Activated CD4-positive, alpha-beta T cell treated with anti-CD3 and anti-CD28 coated beads, Interleukin-2, amount 10 ng/mL, durations not matched to agents 7 days and 5 days (primary cell): ENCODE measurements at regions not wholly inside any gene's neighbourhood (a gene's known extent, or its start where the extent isn't known, plus 50 kb on each side); places are given as distances from the start of the nearest gene placed in this dataset.

ENCODE experiments used
- CTCF ChIA-PET: fragments of 350-600 bp; sonication (Branson Sonifier 250); formaldehyde crosslinking; loops from one replicate; lab custom pipeline; 2021; ENCODE audit warnings: antibody characterized with exemption; lab: Charles Lee
- POLR2A ChIA-PET: fragments of 350-600 bp; sonication (Branson Sonifier 250); formaldehyde crosslinking; loops from one replicate; lab custom pipeline; 2021; ENCODE audit warnings: antibody characterized with exemption; lab: Charles Lee
- DNase-seq: peaks from one replicate; pipeline ENCODE4 v3.0.0-alpha.2; 2020
- H3K27ac Mint-ChIP-seq: one replicate; pipeline ENCODE4 v1.8.0; 2021; ENCODE audit warnings: mild to moderate bottlenecking, moderate library complexity, mixed read lengths
- H3K27me3 Mint-ChIP-seq: one replicate; pipeline ENCODE4 v1.8.0; 2021; ENCODE audit warnings: mixed read lengths
- H3K36me3 Mint-ChIP-seq: one replicate; pipeline ENCODE4 v1.8.0; 2021; ENCODE audit warnings: low read depth, mixed read lengths
- H3K4me1 Mint-ChIP-seq: one replicate; pipeline ENCODE4 v1.8.0; 2021; ENCODE audit warnings: mixed read lengths
- H3K4me3 Mint-ChIP-seq: one replicate; pipeline ENCODE4 v1.8.0; 2021; ENCODE audit warnings: mild to moderate bottlenecking, moderate library complexity, mixed read lengths
- H3K9me3 Mint-ChIP-seq: one replicate; pipeline ENCODE4 v1.8.0; 2021; ENCODE audit warnings: mixed read lengths

DNA sequence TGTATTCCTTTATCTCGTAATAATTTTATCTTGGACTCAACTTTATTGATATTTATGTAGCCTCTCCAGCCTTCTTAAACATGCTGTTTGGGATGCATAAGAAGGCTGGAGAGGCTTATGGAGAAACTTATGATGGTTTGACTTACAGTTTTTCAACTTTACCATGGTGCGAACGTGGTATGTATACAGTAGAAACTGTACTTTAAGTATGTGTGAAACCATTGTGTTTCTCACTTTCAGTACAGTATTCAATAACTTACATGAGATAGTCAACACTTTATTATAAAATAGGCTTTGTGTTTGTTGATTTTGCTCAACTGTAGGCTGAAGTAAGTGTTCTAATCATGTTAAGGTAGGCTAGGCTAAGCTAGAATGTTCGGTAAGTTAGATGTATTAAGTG, 206.8 kb downstream of the SEC14L1 start:
- peaks cover 58% of the 10 kb centered on the region for H3K4me1 Mint-ChIP-seq
- no peak overlapping the region for H3K4me3 Mint-ChIP-seq
- ChIA-PET CTCF (interaction anchor here (0.6 to 3.4 kb wide), 3 partner anchors 9 to 67 kb away, joined by 3 to 13 read pairs (median 4); no protein-coding TSS in a partner anchor), POLR2A (no interaction called here)
- no peak overlapping the region for H3K27ac Mint-ChIP-seq
- no peak for DNase-seq
- no peaks in the 10 kb centered on the region for H3K27me3 Mint-ChIP-seq
- H3K36me3 Mint-ChIP-seq, result peaks cover 15% of the 10 kb centered on the region
- peaks cover 11% of the 10 kb centered on the region for H3K9me3 Mint-ChIP-seq

DNA sequence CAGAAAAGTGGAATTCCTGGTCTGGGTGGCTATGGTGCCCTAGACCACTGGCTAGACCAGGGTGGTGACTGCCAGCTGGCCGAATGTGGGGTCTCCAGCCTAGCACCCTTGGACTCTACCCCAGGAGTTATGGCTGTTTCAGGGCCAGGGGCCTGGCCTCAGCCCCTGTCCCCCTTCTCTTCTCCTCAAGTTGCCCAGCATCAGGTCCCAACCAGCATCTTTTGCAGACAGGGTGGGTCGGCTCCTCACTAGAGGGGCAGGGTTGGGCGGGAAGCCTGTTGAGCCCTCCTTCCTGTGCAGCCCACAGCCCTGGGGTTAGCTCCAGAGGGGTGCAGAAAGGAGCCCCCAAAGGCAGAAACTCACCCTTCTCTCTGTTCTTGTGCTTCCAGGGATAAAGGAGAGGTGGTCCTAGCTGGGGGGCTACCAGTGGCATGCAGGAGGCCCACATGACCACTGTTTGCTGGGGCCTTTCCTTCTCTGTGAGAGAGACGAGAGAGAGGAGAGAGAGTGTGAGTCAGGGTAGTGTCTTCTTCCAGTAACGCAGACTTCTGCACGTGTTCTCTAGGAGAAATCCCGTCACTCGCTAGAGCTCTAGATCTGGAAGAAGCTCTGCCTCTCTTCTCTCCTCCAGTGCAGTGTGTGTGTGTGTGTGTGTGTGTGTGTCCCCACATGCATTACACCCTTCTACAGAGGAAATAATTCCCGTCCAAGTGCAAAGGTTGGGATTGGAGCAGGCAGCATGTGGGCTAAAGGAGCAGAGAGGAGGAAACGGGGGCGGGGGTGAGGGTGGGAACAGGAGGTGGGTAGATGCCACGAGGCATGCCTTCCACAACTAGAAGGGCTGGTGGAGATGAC, 209.4 kb downstream of the SEC14L1 start:
- DNase-seq, result no peak
- ChIA-PET CTCF (interaction anchor here (1.4 to 3.4 kb wide), 3 partner anchors 9 to 19 kb away, joined by 4 to 13 read pairs (median 6); no protein-coding TSS in a partner anchor), POLR2A (no interaction called here)
- H3K36me3 Mint-ChIP-seq, result peaks cover 2% of the 10 kb centered on the region
- peaks cover 36% of the 10 kb centered on the region for H3K4me1 Mint-ChIP-seq
- no peaks in the 10 kb centered on the region for H3K9me3 Mint-ChIP-seq
- no peaks in the 10 kb centered on the region for H3K27me3 Mint-ChIP-seq
- no peak overlapping the region for H3K4me3 Mint-ChIP-seq
- H3K27ac Mint-ChIP-seq, result peak overlapping the region; percentile 31

DNA sequence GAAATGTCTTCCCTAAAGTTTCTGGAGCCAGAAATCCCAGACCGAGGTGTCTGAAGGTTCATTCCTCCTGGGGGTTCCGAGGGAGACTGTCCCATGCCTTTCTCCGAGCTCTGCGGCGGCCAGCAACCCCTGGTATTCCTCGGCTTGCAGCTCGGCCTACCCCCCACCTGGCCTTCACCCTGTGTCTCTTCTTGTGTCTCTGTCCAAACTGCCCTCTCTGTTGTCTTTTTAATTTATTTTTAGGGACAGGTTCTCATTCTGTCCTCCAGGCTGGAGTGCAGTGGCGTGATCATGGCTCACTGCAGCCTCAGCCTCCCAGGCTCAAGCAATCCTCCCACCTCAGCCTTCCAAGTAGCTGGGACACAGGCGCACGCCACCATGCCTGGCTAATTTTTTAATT, 211.7 kb downstream of the SEC14L1 start:
- Mint-ChIP-seq H3K36me3 (peaks cover 2% of the 10 kb centered on the region), H3K9me3 (peaks cover 6% of the 10 kb centered on the region), H3K27ac (no peak overlapping the region), H3K27me3 (no peaks in the 10 kb centered on the region), H3K4me3 (no peak overlapping the region), H3K4me1 (peaks cover 32% of the 10 kb centered on the region)
- ChIA-PET POLR2A (no interaction called here), CTCF (interaction anchor here (0.6 to 1.0 kb wide), 2 partner anchors 9 to 62 kb away, joined by 3 to 4 read pairs; no protein-coding TSS in a partner anchor)
- DNase-seq, result no peak

DNA sequence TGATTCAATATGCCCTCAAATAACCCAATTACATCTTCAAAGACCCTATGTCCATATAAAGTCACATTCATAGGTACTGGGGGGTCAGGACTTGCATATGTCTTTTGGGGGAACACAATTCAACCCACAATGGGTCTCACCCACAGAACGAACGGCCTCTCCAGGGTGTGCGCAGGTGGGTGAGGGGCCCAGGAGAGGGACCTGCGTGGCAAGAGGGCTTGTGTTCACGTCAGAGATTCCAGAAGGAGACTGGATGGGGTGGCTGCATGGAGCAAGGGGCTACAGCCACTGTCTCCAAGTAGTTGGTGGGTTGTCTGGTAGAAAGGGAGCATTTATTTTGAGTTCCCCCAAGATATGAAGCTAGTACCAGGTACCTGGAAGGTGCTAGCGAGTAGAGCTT, 212.2 kb downstream of the SEC14L1 start:
- CTCF ChIA-PET, result interaction anchor here (0.6 to 1.4 kb wide), 2 partner anchors 21 to 62 kb away, joined by 3 to 7 read pairs; no protein-coding TSS in a partner anchor
- DNase-seq, result no peak
- Mint-ChIP-seq H3K4me1 (peaks cover 32% of the 10 kb centered on the region), H3K27ac (peak overlapping the region; percentile 44), H3K36me3 (peaks cover 2% of the 10 kb centered on the region), H3K9me3 (peaks cover 6% of the 10 kb centered on the region), H3K4me3 (no peak overlapping the region), H3K27me3 (no peaks in the 10 kb centered on the region)
- POLR2A ChIA-PET, result no interaction called here

DNA sequence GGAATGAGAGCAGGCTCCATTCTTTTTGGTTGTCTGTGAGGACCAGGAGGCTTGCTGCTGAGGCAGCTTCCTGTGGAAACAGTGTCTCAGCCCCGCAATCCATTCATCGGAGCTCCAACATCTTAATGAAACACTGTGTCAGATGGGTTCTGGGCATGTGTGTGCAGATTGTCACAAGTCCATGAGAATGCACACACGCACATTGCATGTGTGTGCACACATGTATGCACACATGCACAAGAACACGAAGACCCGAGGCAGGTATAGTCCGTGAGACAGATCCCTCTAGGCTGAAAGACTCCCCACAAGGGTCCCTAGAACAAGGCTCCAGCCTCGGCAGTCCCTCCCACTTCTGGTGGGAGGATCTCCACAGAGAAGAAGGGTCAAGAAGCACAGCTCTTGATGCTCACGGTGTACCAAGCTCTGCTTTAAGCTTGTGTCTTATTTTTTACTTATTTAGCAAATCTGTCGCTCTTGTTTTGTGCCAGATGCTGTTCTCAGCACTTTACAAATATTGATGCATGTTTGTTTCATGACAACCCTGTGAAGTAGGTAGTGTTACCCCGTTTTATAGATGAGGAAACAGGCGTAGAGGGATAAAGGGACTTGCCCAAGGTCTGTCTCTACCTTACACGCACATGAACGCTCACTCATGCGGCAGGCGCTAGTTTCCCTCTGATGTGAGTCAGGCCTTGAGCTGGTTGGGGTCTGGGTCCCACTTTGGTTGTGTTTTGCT, 213.1 kb downstream of the SEC14L1 start:
- Mint-ChIP-seq H3K27ac (no peak overlapping the region), H3K4me3 (no peak overlapping the region), H3K27me3 (no peaks in the 10 kb centered on the region), H3K9me3 (peaks cover 6% of the 10 kb centered on the region), H3K4me1 (peaks cover 30% of the 10 kb centered on the region), H3K36me3 (peaks cover 2% of the 10 kb centered on the region)
- POLR2A ChIA-PET, result no interaction called here
- DNase-seq, result no peak
- CTCF ChIA-PET, result interaction anchor here (1.2 to 1.5 kb wide), 3 partner anchors 8 to 22 kb away, joined by 4 to 7 read pairs (median 4); no protein-coding TSS in a partner anchor

DNA sequence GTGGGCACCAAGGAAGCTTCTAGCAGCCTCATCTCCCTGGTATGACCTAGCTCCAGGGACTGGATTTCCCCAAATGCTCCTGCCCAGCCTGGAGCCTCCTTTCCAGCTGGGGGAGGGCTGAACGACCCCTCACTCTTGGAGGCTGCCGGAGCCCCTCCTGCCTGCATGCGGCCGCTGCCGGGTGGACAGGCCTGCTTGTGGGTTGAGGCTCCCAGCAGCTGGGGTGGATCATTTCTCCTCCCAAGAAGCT, 213.6 kb downstream of the SEC14L1 start:
- no peak for DNase-seq
- Mint-ChIP-seq H3K27ac (no peak overlapping the region), H3K9me3 (peaks cover 6% of the 10 kb centered on the region), H3K4me3 (no peak overlapping the region), H3K4me1 (peaks cover 26% of the 10 kb centered on the region), H3K36me3 (peaks cover under 1% of the 10 kb centered on the region), H3K27me3 (no peaks in the 10 kb centered on the region)
- POLR2A ChIA-PET, result no interaction called here
- CTCF ChIA-PET, result interaction anchor here (0.8 to 1.5 kb wide), 4 partner anchors 9 to 22 kb away, joined by 3 to 7 read pairs (median 4); no protein-coding TSS in a partner anchor

DNA sequence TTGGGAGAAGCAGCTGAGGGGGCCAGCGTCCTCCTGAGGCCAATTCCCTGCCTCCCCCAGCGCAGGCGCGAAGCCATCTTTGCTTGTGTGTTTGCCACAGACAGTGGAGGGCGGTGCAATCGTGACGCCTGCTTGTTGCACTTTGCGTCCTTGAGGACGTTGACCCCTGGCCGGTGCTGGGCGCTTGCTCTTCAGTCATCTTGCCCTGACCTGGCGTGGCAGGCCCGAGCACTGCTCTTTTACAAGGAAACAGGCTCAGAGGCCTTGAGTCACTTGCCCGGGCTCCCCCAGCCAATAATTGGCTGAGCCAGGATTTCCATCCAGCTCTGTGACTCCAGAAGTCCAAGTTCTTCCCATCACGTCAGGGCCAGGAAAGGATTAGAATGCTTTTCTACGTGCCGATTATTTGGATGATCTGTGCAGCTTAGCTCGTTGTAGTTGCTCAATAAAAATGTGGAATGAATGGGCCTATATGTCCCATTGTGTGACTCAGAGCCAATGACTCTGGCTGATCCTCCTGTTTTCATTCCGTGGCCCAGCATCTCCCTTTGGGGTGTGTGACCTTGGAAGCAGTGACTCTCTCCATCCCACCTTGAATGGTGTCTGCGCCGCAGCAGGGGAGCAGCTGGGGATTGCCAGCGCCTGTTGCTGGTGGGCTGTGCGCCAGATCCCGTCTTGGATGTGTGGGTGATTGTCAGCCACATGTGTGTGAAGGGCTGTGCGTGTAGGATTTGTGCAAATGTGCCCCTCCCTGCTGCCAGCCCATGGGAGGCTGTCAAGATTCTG, 214.1 kb downstream of the SEC14L1 start:
- Mint-ChIP-seq H3K27me3 (no peaks in the 10 kb centered on the region), H3K4me3 (no peak overlapping the region), H3K27ac (no peak overlapping the region), H3K36me3 (no peaks in the 10 kb centered on the region), H3K4me1 (peaks cover 23% of the 10 kb centered on the region), H3K9me3 (peaks cover 6% of the 10 kb centered on the region)
- ChIA-PET POLR2A (no interaction called here), CTCF (interaction anchor here (0.8 to 1.5 kb wide), 3 partner anchors 9 to 16 kb away, joined by 3 to 4 read pairs (median 4); no protein-coding TSS in a partner anchor)
- DNase-seq, result no peak

DNA sequence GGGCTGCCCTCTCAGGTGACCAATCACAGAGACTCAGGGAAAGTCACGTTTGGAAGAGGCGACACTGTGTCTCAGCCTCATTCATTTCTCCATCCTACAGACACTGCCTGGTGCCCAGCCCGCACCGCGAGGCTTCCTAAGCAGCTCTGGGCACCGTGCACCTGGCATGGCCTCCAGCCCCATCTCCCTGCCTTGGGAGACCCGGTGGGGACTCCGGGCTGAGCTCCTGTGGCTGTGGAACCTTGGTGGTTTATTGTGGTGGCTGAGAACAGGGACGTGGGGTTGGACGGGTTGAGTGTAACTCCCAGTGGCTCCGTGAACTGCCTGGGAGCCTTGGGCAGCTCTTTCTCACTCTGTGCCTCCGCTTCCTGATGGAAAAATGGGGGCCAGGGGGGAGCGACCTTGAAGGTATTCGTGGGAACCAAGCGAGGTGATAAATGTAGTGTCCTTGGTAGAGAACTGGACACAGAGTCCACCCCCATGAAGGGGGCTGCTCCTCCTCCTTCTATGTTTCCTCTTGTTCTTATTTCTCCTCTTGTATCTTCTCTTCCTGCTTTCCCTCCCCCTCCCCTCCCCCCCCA, 215.4 kb downstream of the SEC14L1 start:
- ChIA-PET POLR2A (interaction anchor here (0.9 kb wide), 1 partner anchor 15 kb away, joined by 3 read pairs; no protein-coding TSS in a partner anchor), CTCF (interaction anchor here (0.6 to 3.4 kb wide), 3 partner anchors 14 to 74 kb away, joined by 3 to 9 read pairs (median 4); no protein-coding TSS in a partner anchor)
- peaks cover 6% of the 10 kb centered on the region for H3K9me3 Mint-ChIP-seq
- H3K27ac Mint-ChIP-seq, result no peak overlapping the region
- no peaks in the 10 kb centered on the region for H3K36me3 Mint-ChIP-seq
- H3K4me1 Mint-ChIP-seq, result peaks cover 11% of the 10 kb centered on the region
- DNase-seq, result no peak
- no peak overlapping the region for H3K4me3 Mint-ChIP-seq
- H3K27me3 Mint-ChIP-seq, result no peaks in the 10 kb centered on the region

DNA sequence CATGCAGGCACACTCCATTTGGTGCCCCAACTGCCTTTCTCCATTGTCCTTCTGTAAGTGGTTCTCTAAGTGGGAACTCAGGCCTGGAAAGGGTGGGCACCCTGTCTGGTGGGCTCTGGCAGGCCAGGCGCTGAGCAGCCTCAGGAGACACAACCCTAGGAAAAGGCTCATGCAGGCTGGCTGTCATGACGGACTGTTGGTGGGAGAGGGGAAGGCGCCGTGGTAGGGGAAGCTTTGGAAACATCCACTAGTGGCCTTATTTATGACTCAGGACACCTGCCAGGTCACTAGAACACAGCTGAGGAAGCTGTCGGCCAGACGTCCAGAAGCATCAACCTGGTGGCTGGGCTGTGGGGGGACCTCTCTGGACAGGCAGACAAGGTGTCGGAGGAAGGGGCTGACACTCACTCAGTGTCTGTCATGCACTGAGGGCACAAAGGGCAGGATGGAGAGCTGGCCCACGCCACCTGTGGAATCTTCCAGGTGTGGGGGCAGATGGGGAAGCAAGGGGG, 216.0 kb downstream of the SEC14L1 start:
- Mint-ChIP-seq H3K4me3 (peak overlapping the region; percentile 22), H3K27me3 (no peaks in the 10 kb centered on the region), H3K27ac (peak overlapping the region; percentile 38), H3K36me3 (no peaks in the 10 kb centered on the region), H3K9me3 (peaks cover 6% of the 10 kb centered on the region), H3K4me1 (peaks cover 6% of the 10 kb centered on the region)
- DNase-seq, result no peak
- ChIA-PET POLR2A (interaction anchor here (0.9 kb wide), 1 partner anchor 16 kb away, joined by 3 read pairs; no protein-coding TSS in a partner anchor), CTCF (interaction anchor here (0.6 to 3.4 kb wide), 5 partner anchors 13 to 73 kb away, joined by 3 to 9 read pairs (median 4); no protein-coding TSS in a partner anchor)

DNA sequence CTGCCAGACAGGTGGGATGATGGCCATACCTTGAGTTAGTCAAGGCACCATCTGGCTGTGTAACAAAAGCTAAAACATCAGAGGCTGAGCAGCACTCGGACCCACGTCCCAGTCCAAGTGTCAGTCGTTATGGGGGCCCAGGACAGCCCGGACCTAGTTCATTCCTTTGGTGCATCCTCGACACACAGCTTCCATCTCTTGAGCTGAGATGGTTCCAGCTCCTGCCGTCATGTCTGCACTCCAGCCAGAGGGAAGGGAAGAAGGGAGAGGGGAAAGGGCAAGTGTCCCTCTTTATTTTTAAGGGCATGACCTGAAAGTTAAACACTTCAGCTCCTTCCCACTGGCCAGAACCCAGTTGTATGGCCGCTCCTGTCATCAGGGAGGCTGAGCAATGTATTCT, 218.0 kb downstream of the SEC14L1 start:
- Mint-ChIP-seq H3K4me1 (peaks cover 11% of the 10 kb centered on the region), H3K27ac (no peak overlapping the region), H3K4me3 (no peak overlapping the region), H3K9me3 (peaks cover 6% of the 10 kb centered on the region), H3K36me3 (no peaks in the 10 kb centered on the region), H3K27me3 (no peaks in the 10 kb centered on the region)
- CTCF ChIA-PET, result interaction anchor here (0.6 to 3.4 kb wide), 8 partner anchors 9 to 96 kb away, joined by 3 to 9 read pairs (median 4); no protein-coding TSS in a partner anchor
- POLR2A ChIA-PET, result no interaction called here
- DNase-seq, result no peak

DNA sequence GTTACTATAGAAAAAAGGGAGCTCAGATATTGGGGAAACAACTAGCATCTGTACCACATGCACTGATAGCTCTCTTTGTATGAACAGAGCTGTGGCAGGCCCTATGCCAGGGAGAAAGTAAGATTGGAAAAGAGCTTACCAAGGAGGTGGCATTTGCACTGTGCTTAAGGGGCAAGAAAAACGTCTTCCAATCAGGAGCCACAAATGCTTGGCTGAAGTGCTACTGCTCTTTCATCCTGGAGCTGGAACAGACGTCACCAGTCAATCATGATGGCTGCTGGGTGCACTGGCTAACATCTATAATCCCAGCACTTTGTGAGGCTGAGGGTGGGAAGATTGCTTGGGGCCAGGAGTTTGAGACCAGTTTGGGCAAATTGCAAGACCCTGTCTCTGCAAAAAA, 218.5 kb downstream of the SEC14L1 start:
- H3K4me1 Mint-ChIP-seq, result peaks cover 15% of the 10 kb centered on the region
- H3K27me3 Mint-ChIP-seq, result no peaks in the 10 kb centered on the region
- H3K9me3 Mint-ChIP-seq, result peaks cover 6% of the 10 kb centered on the region
- H3K27ac Mint-ChIP-seq, result no peak overlapping the region
- H3K4me3 Mint-ChIP-seq, result no peak overlapping the region
- POLR2A ChIA-PET, result no interaction called here
- H3K36me3 Mint-ChIP-seq, result no peaks in the 10 kb centered on the region
- no peak for DNase-seq
- CTCF ChIA-PET, result interaction anchor here (0.7 to 3.4 kb wide), 9 partner anchors 10 to 71 kb away, joined by 3 to 9 read pairs (median 3); no protein-coding TSS in a partner anchor
